IMR-90 (cell line): ENCODE measurements at regions not wholly inside any gene's neighbourhood (a gene's known extent, or its start where the extent isn't known, plus 50 kb on each side); places are given as distances from the start of the nearest gene placed in this dataset.

ENCODE experiments used
- ATAC-seq: fragments of 200-7000 bp; cut with Tn5 transposase; 2 replicates; pipeline ENCODE4 v1.9.1; 2020; ENCODE audit warnings: low read depth, mild to moderate bottlenecking, moderate library complexity
- BruUV-seq: library from RNA; stranded (reverse); fragments of 400-500 nt; replicated peaks from 2 replicates; lab custom pipeline; 2021; lab: Mats Ljungman, UMichigan
- CTCF ChIA-PET: fragments of 300-600 bp; formaldehyde crosslinking; extraction: SDS; loops from one replicate; lab custom pipeline; 2021; ENCODE audit warnings: antibody characterized with exemption; lab: Yijun Ruan, JAX
- POLR2A ChIA-PET: fragments of 300-600 bp; sonication (Branson Sonifier 250); formaldehyde crosslinking; loops from one replicate; lab custom pipeline; 2022; ENCODE audit warnings: antibody characterized with exemption; ENCODE audit not compliant: unreplicated experiment; lab: Charles Lee
- DNase-seq: peaks from one replicate; pipeline ENCODE4 v3.0.0; 2013
- H2AFZ ChIP-seq: replicated peaks from 2 replicates; pipeline ENCODE3; 2013; ENCODE audit warnings: low read length, mild to moderate bottlenecking; ENCODE audit not compliant: poor library complexity
- H2AK5ac ChIP-seq: 2 replicates; pipeline ENCODE4 v1.6.1; 2013; ENCODE audit warnings: low read depth, low read length, inconsistent platforms
- H2AK9ac ChIP-seq: replicated peaks from 2 replicates; pipeline ENCODE3; 2013; ENCODE audit warnings: mild to moderate bottlenecking, low read depth, low read length, moderate library complexity; ENCODE audit not compliant: poor library complexity
- H2BK120ac ChIP-seq: 2 replicates; pipeline ENCODE4 v1.6.1; 2013; ENCODE audit warnings: low read depth, low read length, inconsistent platforms
- H2BK15ac ChIP-seq: 3 replicates; pipeline ENCODE4 v1.6.1; 2013; ENCODE audit warnings: low read depth, low read length, inconsistent platforms
- H2BK20ac ChIP-seq: 2 replicates; pipeline ENCODE4 v1.6.1; 2013; ENCODE audit warnings: low read depth, mild to moderate bottlenecking, inconsistent platforms, low read length, moderate library complexity
- H2BK5ac ChIP-seq: 2 replicates; pipeline ENCODE4 v1.6.1; 2013; ENCODE audit warnings: mild to moderate bottlenecking, low read depth, low read length, inconsistent platforms; ENCODE audit not compliant: poor library complexity, severe bottlenecking
- H3K14ac ChIP-seq: replicated peaks from 2 replicates; pipeline ENCODE4 v1.6.1; 2013; ENCODE audit warnings: low read depth, low read length, inconsistent platforms
- H3K18ac ChIP-seq: 2 replicates; pipeline ENCODE4 v1.6.1; 2013; ENCODE audit warnings: low read depth, low read length, control low read depth
- H3K23ac ChIP-seq: 2 replicates; pipeline ENCODE4 v1.6.1; 2013; ENCODE audit warnings: low read depth, low read length, inconsistent platforms
- H3K27ac ChIP-seq: 2 replicates; pipeline ENCODE4 v1.5.1; 2013; ENCODE audit warnings: mild to moderate bottlenecking, control low read depth, low read length; ENCODE audit not compliant: insufficient read depth
- H3K27me3 ChIP-seq: 2 replicates; pipeline ENCODE4 v1.6.1; 2013; ENCODE audit warnings: low read length; ENCODE audit not compliant: control insufficient read depth, insufficient read depth
- H3K36me3 ChIP-seq: 2 replicates; pipeline ENCODE4 v1.6.1; 2013; ENCODE audit warnings: low read length, mixed read lengths; ENCODE audit not compliant: control insufficient read depth, insufficient read depth
- H3K4ac ChIP-seq: 2 replicates; pipeline ENCODE4 v1.6.1; 2013; ENCODE audit warnings: low read depth, low read length, inconsistent platforms
- H3K4me1 ChIP-seq: 2 replicates; pipeline ENCODE4 v1.6.1; 2013; ENCODE audit warnings: low read length, mixed read lengths; ENCODE audit not compliant: control insufficient read depth, insufficient read depth
- H3K4me2 ChIP-seq: 2 replicates; pipeline ENCODE4 v1.6.1; 2013; ENCODE audit warnings: low read depth, mild to moderate bottlenecking, control low read depth, low read length, moderate library complexity
- H3K4me3 ChIP-seq: 2 replicates; pipeline ENCODE4 v1.5.1; 2013; ENCODE audit warnings: low read depth, mild to moderate bottlenecking, control low read depth, low read length, moderate library complexity; ENCODE audit not compliant: insufficient read depth
- H3K56ac ChIP-seq: 2 replicates; pipeline ENCODE4 v1.6.1; 2013; ENCODE audit warnings: low read length, inconsistent platforms; ENCODE audit not compliant: insufficient read depth; ENCODE audit errors: extremely low read depth
- H3K79me1 ChIP-seq, 2 experiments: 2 replicates each; pipeline ENCODE4 v1.6.1; 2013; ENCODE audit warnings: low read length in 2 of 2, inconsistent platforms in 1 of 2, low read depth in 1 of 2
- H3K9ac ChIP-seq: 2 replicates; pipeline ENCODE4 v1.6.1; 2013; ENCODE audit warnings: low read depth, low read length, control low read depth
- H3K9me1 ChIP-seq: 2 replicates; pipeline ENCODE4 v1.6.1; 2013; ENCODE audit warnings: low read length, inconsistent platforms; ENCODE audit not compliant: insufficient read depth
- H3K9me3 ChIP-seq: 2 replicates; pipeline ENCODE4 v1.6.1; 2013; ENCODE audit warnings: low read length; ENCODE audit not compliant: control insufficient read depth, insufficient read depth
- H4K20me1 ChIP-seq: 2 replicates; pipeline ENCODE4 v1.6.1; 2013; ENCODE audit warnings: low read length, inconsistent platforms; ENCODE audit not compliant: insufficient read depth
- H4K5ac ChIP-seq: 2 replicates; pipeline ENCODE4 v1.6.1; 2013; ENCODE audit warnings: mild to moderate bottlenecking, low read depth, low read length, control low read depth
- H4K8ac ChIP-seq, 2 experiments: 2 replicates each; pipeline ENCODE4 v1.6.1; 2013; ENCODE audit warnings: low read depth in 2 of 2, low read length in 2 of 2, control low read depth in 1 of 2, inconsistent platforms in 1 of 2
- H4K91ac ChIP-seq: 2 replicates; pipeline ENCODE4 v1.6.1; 2013; ENCODE audit warnings: low read depth, low read length, inconsistent platforms; ENCODE audit not compliant: insufficient read depth
- BHLHE40 ChIP-seq: fragments of 150-350 bp; IDR thresholded peaks from 2 replicates; pipeline ENCODE4 v1.6.1; 2016; ENCODE audit warnings: mild to moderate bottlenecking, low read depth, low read length
- CEBPB ChIP-seq: IDR thresholded peaks from 2 replicates; pipeline ENCODE4 v1.6.1; 2012; ENCODE audit warnings: low read depth, low read length, improper control_type of control experiment
- CHD1 ChIP-seq: IDR thresholded peaks from 2 replicates; pipeline ENCODE4 v1.6.1; 2012; ENCODE audit warnings: low read depth, low read length, improper control_type of control experiment
- CTCF ChIP-seq: conservative IDR thresholded peaks from 2 replicates; pipeline ENCODE4 v1.5.1; 2012; ENCODE audit warnings: mild to moderate bottlenecking, low read depth, low read length, improper control_type of control experiment
- ELK1 ChIP-seq: fragments of 150-350 bp; IDR thresholded peaks from 2 replicates; pipeline ENCODE4 v1.6.1; 2016; ENCODE audit warnings: low read depth, mild to moderate bottlenecking, low read length, moderate library complexity, borderline replicate concordance
- FOS ChIP-seq: fragments of 150-350 bp; IDR thresholded peaks from 2 replicates; pipeline ENCODE4 v1.6.1; 2016; ENCODE audit warnings: low read depth, low read length
- MAFK ChIP-seq: IDR thresholded peaks from 2 replicates; pipeline ENCODE4 v1.6.1; 2012; ENCODE audit warnings: low read depth, low read length, improper control_type of control experiment
- MAZ ChIP-seq: IDR thresholded peaks from 2 replicates; pipeline ENCODE4 v1.6.1; 2012; ENCODE audit warnings: low read depth, mild to moderate bottlenecking, low read length, improper control_type of control experiment, moderate library complexity, borderline replicate concordance
- MXI1 ChIP-seq: IDR thresholded peaks from 2 replicates; pipeline ENCODE4 v1.6.1; 2012; ENCODE audit warnings: low read depth, mild to moderate bottlenecking, low read length, moderate library complexity, borderline replicate concordance
- NFE2L2 ChIP-seq: fragments of 150-350 bp; IDR thresholded peaks from 2 replicates; pipeline ENCODE4 v1.6.1; 2016; ENCODE audit warnings: low read depth, mild to moderate bottlenecking, low read length
- POLR2A ChIP-seq: IDR thresholded peaks from 2 replicates; pipeline ENCODE4 v1.6.1; 2012; ENCODE audit warnings: mild to moderate bottlenecking, low read depth, low read length
- RAD21 ChIP-seq: IDR thresholded peaks from 2 replicates; pipeline ENCODE4 v1.6.1; 2012; ENCODE audit warnings: low read length, improper control_type of control experiment
- RCOR1 ChIP-seq: IDR thresholded peaks from 2 replicates; pipeline ENCODE4 v1.6.1; 2012; ENCODE audit warnings: mild to moderate bottlenecking, low read length, improper control_type of control experiment; ENCODE audit not compliant: insufficient replicate concordance
- RFX5 ChIP-seq: IDR thresholded peaks from 2 replicates; pipeline ENCODE4 v1.8.0; 2012; ENCODE audit warnings: low read depth, mild to moderate bottlenecking, low read length, moderate library complexity
- SMC3 ChIP-seq: fragments of 150-350 bp; IDR thresholded peaks from 2 replicates; pipeline ENCODE4 v1.6.1; 2016; ENCODE audit warnings: low read depth, mild to moderate bottlenecking, antibody characterized with exemption, low read length, moderate library complexity
- USF2 ChIP-seq: fragments of 150-350 bp; IDR thresholded peaks from 2 replicates; pipeline ENCODE4 v1.6.1; 2017; ENCODE audit warnings: mild to moderate bottlenecking, antibody characterized with exemption, low read length, low read depth
- WGBS, 2 experiments: methylation state at CpG; one replicate each; pipeline versions ENCODE4 v1.1.5 to v1.1.7; 2013; ENCODE audit warnings: missing lambda C conversion rate in 2 of 2; ENCODE audit not compliant: insufficient read length in 1 of 2; ENCODE audit errors: extremely low coverage in 2 of 2; 5-methylcytosine and 5-hydroxymethylcytosine counted together
- dilution Hi-C: fragments of 300-500 bp; cut with HindIII; formaldehyde crosslinking; loops from one replicate; pipeline ENCODE4 v1.14.3; 2018; ENCODE audit warnings: low sequenced_read_pairs; ENCODE audit not compliant: unreplicated experiment
- in situ Hi-C: fragments of 300-500 bp; cut with MboI; formaldehyde crosslinking; loops from 3 replicates; pipeline ENCODE4 v1.14.3; 2019; ENCODE audit warnings: low sequenced_read_pairs, inconsistent platforms, mixed read lengths
- intact Hi-C: fragments of 100-400 bp; cut with micrococcal nuclease; formaldehyde crosslinking; loops from 2 replicates; pipeline ENCODE4 v1.10.0; 2022

GRCh38 chr5:108649106-108649505, 98.6 kb upstream of the FER start:
- WGBS, 2 experiments: no CpG with 5 or more reads among the region's 1 CpG

More at GRCh38 chr5:108649106-108649505, 98.6 kb upstream of the FER start:
- no peak overlapping the region for H4K5ac ChIP-seq
- no peak overlapping the region for H2BK15ac ChIP-seq
- no peaks in the 10 kb centered on the region for H3K9me1 ChIP-seq
- no peaks in the 10 kb centered on the region for H4K20me1 ChIP-seq
- H3K18ac ChIP-seq: no peak overlapping the region
- no peaks in the 10 kb centered on the region for H3K27me3 ChIP-seq
- DNase-seq: no peak
- peaks cover 2% of the 10 kb centered on the region for H3K9me3 ChIP-seq
- no peak overlapping the region for H2BK20ac ChIP-seq
- no peak overlapping the region for H4K8ac ChIP-seq
- no peaks in the 10 kb centered on the region for H3K79me1 ChIP-seq
- H3K23ac ChIP-seq: no peak overlapping the region
- no peak overlapping the region for H2AK9ac ChIP-seq
- intact Hi-C loops: no loop called here
- H2BK120ac ChIP-seq: no peak overlapping the region
- CTCF ChIA-PET: interaction anchor here (0.6 to 1.0 kb wide), 2 partner anchors 11 to 826 kb away, joined by 3 read pairs; no protein-coding TSS in a partner anchor
- no peak overlapping the region for H3K4me3 ChIP-seq
- H3K27ac ChIP-seq: no peak overlapping the region
- in situ Hi-C loops: no loop called here
- H3K4me1 ChIP-seq: peaks cover 4% of the 10 kb centered on the region; the same call in 1 of the 2 replicates
- no TSS peak for BruUV-seq
- H2AFZ ChIP-seq: no peak overlapping the region
- no peaks in the 10 kb centered on the region for H3K36me3 ChIP-seq
- H3K9ac ChIP-seq: no peak overlapping the region
- no peak overlapping the region for H3K14ac ChIP-seq
- dilution Hi-C loops: no loop called here
- TF ChIP-seq CHD1 (no peak), USF2 (no peak), BHLHE40 (no peak), MAFK (no peak), RCOR1 (no peak), ELK1 (no peak), RAD21 (no peak), MXI1 (no peak), CTCF (no peak), SMC3 (no peak), MAZ (no peak), CEBPB (no peak), NFE2L2 (no peak), POLR2A (no peak), RFX5 (no peak), FOS (no peak)
- H2AK5ac ChIP-seq: no peak overlapping the region
- H3K4me2 ChIP-seq: no peak overlapping the region
- POLR2A ChIA-PET: no interaction called here
- no peak for ATAC-seq
- no peak overlapping the region for H2BK5ac ChIP-seq
- no peak overlapping the region for H4K91ac ChIP-seq
- no peak overlapping the region for H3K4ac ChIP-seq
- no peak overlapping the region for H3K56ac ChIP-seq
